ENCODE measurements at regions not wholly inside any gene's neighbourhood (a gene's known extent, or its start where the extent isn't known, plus 50 kb on each side); places are given as distances from the start of the nearest gene placed in this dataset.

DNA sequence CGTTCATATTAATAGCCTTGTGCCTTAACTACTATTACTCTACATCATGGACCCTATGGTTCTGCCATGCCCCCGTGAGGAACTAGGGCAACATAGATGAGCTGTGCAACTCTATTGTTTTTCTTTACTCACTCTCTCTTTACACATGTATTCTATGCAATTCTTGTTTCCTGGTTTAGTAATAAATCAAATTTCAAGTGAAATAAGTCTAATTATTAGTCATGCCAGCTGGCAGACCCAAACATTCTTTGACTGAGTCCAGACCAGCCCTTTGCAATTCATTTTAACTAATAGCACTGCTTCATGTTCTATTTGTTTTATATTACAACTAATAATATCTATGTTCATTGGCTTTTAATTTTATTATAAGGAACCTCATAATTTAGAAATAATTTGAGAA is 789.3 kb upstream of the ADAMTS5 start:
- Histone ChIP-seq H3K9me3 (no peaks in the 10 kb centered on the region), H3K27me3 (no peaks in the 10 kb centered on the region), H3K27ac (no peak overlapping the region), H3K4me1 (no peaks in the 10 kb centered on the region), H3K4me3 (no peak overlapping the region), H3K36me3 (no peaks in the 10 kb centered on the region)
- TF ChIP-seq CTCF (IDR thresholded peaks at IDR 0.05) (no peak), POLR2A (IDR thresholded peaks at IDR 0.05) (no peak)
- DNase-seq, result no peak

DNA sequence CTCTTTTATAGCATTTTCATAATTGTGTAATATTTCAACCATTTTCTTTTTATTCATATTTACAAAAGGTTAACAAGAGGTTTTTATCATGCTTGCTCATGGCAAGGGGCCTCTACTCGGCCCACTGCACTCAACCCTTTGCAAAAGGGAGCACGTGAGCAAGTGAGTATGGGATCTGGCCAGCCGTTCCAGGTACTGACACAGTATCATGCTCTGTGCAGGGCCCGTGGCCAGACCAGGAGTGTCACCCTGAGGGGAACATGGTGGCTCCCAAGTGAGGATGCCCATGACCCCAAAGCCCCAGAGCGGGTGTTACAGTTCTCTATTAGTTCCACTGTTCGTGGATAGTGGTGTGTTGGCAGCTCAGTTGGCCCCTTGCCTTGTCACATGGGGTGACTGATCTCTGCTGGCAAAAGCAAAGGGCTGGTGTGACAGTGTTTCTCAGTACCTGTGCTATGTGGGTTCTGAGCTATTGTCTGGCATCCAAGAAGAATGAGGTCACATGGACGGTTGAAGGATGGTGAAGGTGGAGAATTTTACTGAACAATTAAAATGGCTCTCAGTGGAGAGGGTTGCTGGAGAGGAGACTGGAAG is 777.2 kb upstream of the ADAMTS5 start:
- H3K27ac ChIP-seq, result no peak overlapping the region
- no peak overlapping the region for H3K4me3 ChIP-seq
- no peaks in the 10 kb centered on the region for H3K27me3 ChIP-seq
- no peak for TF ChIP-seq POLR2A (IDR thresholded peaks at IDR 0.05)
- H3K36me3 ChIP-seq, result no peaks in the 10 kb centered on the region
- H3K4me1 ChIP-seq, result no peaks in the 10 kb centered on the region
- H3K9me3 ChIP-seq, result no peaks in the 10 kb centered on the region
- DNase-seq, result no peak

DNA sequence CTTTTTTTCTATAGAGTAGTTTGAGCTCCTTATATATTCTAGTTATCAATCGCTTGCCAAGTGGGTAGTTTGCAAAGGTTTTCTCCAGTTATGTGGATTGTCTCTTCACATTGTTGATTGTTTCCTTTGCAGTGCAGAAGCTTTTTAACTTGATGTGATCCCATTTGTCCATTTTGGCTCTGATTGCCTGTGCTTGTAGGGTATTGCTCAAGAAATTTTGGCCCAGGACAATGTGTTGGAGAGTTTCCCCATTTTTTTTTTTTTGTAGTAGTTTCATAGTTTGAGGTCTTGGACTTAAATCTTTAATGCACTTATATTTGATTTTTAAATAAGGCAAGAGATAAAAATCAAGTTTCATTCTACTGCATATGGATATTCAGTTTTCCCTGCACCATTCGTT is 774.8 kb upstream of the ADAMTS5 start:
- Histone ChIP-seq H3K4me3 (no peak overlapping the region), H3K36me3 (no peaks in the 10 kb centered on the region), H3K9me3 (peaks cover 0 to 2% (median 0%) of the 10 kb centered on the region in 4 donors), H3K4me1 (no peaks in the 10 kb centered on the region), H3K27ac (no peak overlapping the region), H3K27me3 (no peaks in the 10 kb centered on the region)
- DNase-seq, result no peak
- no peak for TF ChIP-seq CTCF (IDR thresholded peaks at IDR 0.05)
- no peak for TF ChIP-seq POLR2A (IDR thresholded peaks at IDR 0.05)

GRCh38 chr21:27740084-27740483 is 773.2 kb upstream of the ADAMTS5 start:
- DNase-seq, result no peak
- TF ChIP-seq POLR2A (IDR thresholded peaks at IDR 0.05) (no peak), CTCF (IDR thresholded peaks at IDR 0.05) (no peak)
- no peak overlapping the region for H3K4me3 ChIP-seq
- H3K27ac ChIP-seq, result no peak overlapping the region
- H3K27me3 ChIP-seq, result no peaks in the 10 kb centered on the region
- no peaks in the 10 kb centered on the region for H3K36me3 ChIP-seq
- H3K4me1 ChIP-seq, result no peaks in the 10 kb centered on the region
- peaks cover 0 to 2% (median 0%) of the 10 kb centered on the region in 4 donors for H3K9me3 ChIP-seq

GRCh38 chr21:27739187-27739586 is 772.3 kb upstream of the ADAMTS5 start:
- H3K9me3 ChIP-seq, result peaks cover 0 to 2% (median 0%) of the 10 kb centered on the region in 4 donors
- no peak for DNase-seq
- H3K27me3 ChIP-seq, result no peaks in the 10 kb centered on the region
- no peak overlapping the region for H3K4me3 ChIP-seq
- H3K36me3 ChIP-seq, result no peaks in the 10 kb centered on the region
- no peaks in the 10 kb centered on the region for H3K4me1 ChIP-seq
- no peak for TF ChIP-seq POLR2A (IDR thresholded peaks at IDR 0.05)
- TF ChIP-seq CTCF (IDR thresholded peaks at IDR 0.05), result no peak
- H3K27ac ChIP-seq, result no peak overlapping the region

DNA sequence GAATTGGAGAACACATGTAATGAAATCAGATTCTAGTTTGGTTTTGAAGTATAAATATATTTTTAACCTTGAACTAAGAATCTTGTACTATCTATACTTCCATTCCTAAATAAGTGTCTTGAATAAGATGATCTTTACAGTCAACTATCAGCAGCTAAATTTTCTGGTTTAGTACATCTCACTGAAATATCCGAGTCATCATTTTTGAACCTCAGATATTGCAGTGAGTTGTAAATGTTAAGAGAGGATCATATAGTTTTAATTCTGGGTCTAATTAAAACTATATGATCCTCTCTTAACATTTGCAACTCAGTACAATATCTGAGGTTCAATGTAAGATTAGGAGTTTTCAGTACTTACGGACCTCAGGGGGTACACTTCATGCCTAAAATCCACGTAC is 768.8 kb upstream of the ADAMTS5 start:
- no peak for DNase-seq
- TF ChIP-seq CTCF (IDR thresholded peaks at IDR 0.05) (no peak), POLR2A (IDR thresholded peaks at IDR 0.05) (no peak)
- H3K27ac ChIP-seq, result no peak overlapping the region

More for the DNA sequence above, 768.8 kb upstream of the ADAMTS5 start:
- Histone ChIP-seq H3K4me1 (no peaks in the 10 kb centered on the region), H3K36me3 (no peaks in the 10 kb centered on the region), H3K4me3 (no peak overlapping the region), H3K9me3 (peaks cover 0 to 2% (median 0%) of the 10 kb centered on the region in 4 donors), H3K27me3 (no peaks in the 10 kb centered on the region)
